HG03521 (cell line): ENCODE measurements at regions not wholly inside any gene's neighbourhood (a gene's known extent, or its start where the extent isn't known, plus 50 kb on each side); places are given as distances from the start of the nearest gene placed in this dataset.
A peak's percentile ranks its signal among the peaks of the same experiment; 100 is the strongest.

Source experiments
- ATAC-seq: cut with Tn5 transposase; IDR thresholded peaks from one replicate; pipeline ENCODE4 v1.9.1; 2021; ENCODE audit warnings: mild to moderate bottlenecking, moderate library complexity; ENCODE audit not compliant: unreplicated experiment

DNA sequence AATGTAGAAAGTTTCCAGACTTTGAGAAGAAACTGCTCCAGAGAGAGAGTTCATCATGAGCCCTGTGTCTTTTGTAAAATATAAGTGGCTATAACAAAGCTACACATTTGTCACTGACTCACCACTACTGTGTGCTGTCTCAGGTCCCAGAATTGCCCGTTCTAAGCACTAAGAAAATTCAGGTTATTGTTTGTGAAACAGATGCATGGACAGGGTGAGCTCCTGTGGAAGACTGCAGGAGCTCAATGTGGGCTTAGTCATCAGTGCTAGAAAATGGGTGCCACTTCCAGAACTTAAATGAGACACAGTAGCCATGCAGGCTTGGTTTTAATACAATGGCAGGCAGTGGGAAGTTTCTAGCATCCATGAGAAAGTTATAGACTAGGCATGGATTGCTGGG lies 251.4 kb upstream of the RBMY1B start:
- no peak for ATAC-seq

DNA sequence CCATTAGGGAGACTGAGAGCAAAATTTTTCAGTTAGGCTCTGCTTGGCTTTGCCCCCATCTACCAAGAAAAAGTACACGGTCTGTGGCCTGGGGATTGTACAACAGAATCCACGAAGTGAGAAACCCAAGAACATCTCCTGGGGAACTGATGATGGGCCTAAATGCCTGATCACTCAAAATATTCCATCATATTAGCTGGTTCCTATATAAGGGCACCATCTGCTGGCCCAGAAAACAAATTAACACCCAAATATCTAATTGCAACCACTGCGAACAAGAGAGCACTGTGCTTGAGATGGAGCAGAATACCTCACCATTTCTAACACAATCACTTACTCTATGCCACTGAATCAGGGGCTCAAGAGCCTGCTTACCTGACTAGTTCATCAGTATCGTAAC lies 250.8 kb upstream of the RBMY1B start:
- peak; percentile 46 for ATAC-seq

DNA sequence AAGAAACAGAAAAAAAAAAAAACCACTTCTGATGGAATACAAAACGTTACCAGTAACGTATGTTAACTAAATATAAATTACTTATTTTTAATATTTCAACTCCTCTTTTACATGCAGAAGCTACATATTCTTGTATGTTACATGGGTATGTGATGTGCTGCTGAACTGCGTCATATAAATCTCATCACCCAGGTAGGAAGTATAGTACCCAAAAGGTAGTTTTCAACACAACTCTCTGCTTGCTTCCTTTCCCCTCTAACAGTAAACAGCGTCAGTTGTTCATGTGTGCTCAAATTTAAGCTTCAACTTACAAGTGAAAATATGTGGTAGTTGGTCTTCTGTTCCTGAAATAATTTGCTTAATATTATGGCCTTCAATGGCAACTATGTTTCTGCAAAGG lies 250.0 kb upstream of the RBMY1B start:
- no peak for ATAC-seq

DNA sequence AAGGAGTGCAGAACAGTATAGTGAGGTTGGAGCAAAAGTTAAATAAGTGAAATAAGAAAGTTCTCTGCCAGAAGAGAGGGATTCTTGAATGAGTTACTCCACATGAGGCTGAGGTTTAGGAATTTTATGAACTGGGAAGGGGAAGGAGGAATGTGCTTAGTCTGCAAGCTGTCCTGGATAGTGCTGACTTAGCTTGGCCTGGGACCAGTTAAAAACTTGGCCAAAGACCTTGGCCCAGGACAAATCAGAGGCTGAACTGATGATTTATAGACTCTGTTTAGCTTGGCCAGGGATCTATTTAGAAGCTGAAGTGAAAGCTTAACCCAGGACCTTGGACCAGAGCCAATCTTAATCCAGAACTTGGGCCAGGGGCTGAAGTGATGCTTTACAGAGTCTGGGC lies 244.4 kb upstream of the RBMY1B start:
- no peak for ATAC-seq

DNA sequence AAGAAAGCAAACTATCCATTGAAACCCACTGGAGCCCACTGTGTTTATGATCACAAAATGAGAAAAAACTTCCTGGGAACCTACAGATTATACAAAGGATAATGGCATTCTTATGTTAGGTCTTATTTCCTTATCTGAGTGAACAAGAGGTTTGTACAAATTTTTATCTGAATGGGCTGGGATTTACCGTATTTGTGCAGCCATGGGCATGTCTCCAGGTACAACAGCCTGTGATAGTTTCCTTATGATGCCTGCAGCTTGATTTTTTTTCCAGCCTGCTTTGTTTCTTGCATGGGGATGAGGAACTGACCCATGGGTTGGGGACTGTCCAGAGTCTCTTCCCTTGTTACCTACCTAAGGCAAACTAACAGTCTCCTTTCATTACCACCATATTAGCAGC lies 244.0 kb upstream of the RBMY1B start:
- ATAC-seq = no peak

DNA sequence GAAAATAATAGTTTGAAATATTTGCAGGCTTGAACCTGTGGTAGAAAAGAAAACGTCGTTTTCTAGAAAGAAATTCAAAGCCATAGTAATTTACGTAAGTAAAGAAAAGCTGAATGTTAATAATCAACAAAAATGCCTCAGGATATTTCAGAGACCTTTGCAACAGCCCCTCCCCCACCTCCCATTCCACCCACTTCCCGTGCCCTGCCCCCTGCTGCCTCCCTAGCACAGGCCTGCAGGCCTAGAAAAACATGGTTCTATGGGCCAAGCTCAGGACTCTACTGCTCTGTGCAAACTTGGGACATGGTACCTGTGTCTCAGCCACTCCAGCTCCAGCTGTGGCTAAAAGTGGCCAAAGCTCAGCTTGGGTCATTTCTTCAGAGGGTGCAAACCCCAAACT lies 223.4 kb upstream of the RBMY1B start:
- no peak for ATAC-seq

DNA sequence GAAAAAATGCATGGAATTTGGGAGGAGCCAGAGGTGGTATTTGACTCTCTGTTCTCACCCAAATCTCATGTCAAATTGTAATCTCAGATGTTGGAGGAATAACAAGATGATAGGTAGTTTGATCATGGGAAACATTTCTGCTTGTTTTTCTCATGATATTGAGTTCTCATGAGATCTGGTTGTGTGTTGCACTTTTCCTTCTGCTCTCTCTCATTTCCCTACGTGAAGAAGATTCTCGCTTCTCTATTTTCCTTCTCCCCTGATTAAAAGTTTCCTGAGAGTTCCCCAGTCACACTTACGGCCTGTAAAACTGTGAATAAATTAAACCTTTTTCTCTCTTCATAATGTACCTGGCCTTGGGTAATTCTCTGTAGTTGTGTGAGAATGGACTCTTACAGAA lies 222.2 kb upstream of the RBMY1B start:
- ATAC-seq = no peak

DNA sequence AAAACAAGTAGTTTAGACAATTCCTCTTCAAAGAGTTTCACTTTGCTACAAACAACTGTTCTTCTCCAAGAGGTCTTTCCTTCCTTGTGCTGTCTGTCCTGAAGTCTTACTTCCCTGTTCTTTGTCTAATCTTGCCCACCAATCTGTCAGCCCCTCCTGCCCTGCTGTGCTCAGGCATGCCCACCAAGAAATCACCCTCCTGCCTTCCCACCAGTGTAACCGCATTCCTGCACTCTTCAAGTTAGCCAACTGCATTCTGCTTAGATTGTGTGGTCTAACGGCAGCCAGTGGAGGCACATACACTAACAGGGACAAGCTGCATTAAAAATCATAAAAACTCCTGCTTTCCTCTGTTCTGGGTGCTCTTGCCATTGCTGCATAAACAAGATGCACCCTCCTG lies 215.9 kb upstream of the RBMY1B start:
- ATAC-seq = no peak

DNA sequence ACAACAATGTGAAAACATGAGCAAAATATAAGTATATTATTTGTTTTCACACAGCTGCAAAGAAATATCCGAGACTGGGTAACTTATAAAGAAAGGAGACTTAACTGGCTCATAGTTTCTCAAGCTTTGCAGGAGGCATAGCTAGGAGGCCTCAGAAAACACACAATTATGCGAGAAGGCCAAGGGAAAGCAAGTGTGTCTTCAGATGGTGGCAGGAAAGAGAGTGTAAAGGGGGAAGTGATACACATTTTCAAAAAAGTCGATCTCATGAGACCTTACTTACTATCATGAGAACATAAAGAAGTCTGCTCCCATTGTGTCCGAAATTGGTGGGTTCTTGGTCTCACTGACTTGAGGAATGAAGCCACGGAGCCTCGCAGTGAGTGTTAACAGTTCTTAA lies 208.9 kb upstream of the RBMY1B start:
- ATAC-seq = no peak

DNA sequence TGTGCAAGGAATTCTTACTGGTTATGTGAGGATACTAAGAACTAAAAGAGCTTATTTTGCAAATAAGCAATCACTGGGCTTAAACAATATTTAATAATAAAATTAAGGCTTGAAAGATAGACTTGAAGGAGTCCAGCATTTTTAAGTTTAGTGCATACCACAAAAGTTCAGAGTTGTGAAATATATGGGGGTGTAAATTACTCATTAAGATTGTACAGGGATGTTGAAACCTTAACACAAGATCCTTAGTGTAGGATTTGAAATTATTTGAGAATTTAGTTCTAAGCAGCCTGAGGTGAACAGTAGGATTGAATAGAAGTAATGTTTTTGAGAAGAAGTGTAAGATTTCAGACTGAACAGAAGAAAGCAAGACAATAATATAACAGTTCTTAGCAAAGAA lies 195.8 kb upstream of the RBMY1B start:
- ATAC-seq = no peak
